Thyroid gland (tissue), 4 donors: ENCODE measurements at regions not wholly inside any gene's neighbourhood (a gene's known extent, or its start where the extent isn't known, plus 50 kb on each side); places are given as distances from the start of the nearest gene placed in this dataset.
A peak's percentile ranks its signal among the peaks of the same experiment; 100 is the strongest.

ENCODE experiments used
- DNase-seq, 2 donors: peaks; one replicate each; pipeline ENCODE4 v3.0.0-alpha.2; 2019
- H3K27ac ChIP-seq, 3 donors: fragments of 200-600 bp; sonication (generic); 1 replicate in 2 of 3; 2 replicates in 1 of 3; pipeline ENCODE4 v1.5.1; 2016 to 2019; ENCODE audit warnings: mild to moderate bottlenecking in 1 of 3, moderate library complexity in 1 of 3
- H3K27me3 ChIP-seq: fragments of 200-600 bp; sonication (generic); one replicate; pipeline ENCODE4 v1.5.1; 2019
- H3K36me3 ChIP-seq, 2 donors: fragments of 200-600 bp; sonication (generic); one replicate each; pipeline ENCODE4 v1.5.1; 2016 to 2019
- H3K4me1 ChIP-seq, 2 donors: fragments of 200-600 bp; sonication (generic); one replicate each; pipeline ENCODE4 v1.5.1; 2017 to 2019
- H3K4me3 ChIP-seq, 3 donors: fragments of 200-600 bp; sonication (generic); replicated peaks in 1 of 3; 1 replicate in 2 of 3; 2 replicates in 1 of 3; pipeline ENCODE4 v1.5.1; 2016; ENCODE audit warnings: mild to moderate bottlenecking in 1 of 3
- H3K9me3 ChIP-seq: fragments of 200-600 bp; sonication (generic); one replicate; pipeline ENCODE4 v1.5.1; 2017
- CTCF ChIP-seq, 6 experiments: fragments of 200-600 bp in 3 of 6; fragments of 450-650 bp in 3 of 6; sonication (generic) in 3 of 6; IDR thresholded peaks; one replicate each; pipeline ENCODE4 v1.5.1; 2016 to 2019; ENCODE audit warnings: antibody characterized with exemption in 6 of 6, mild to moderate bottlenecking in 2 of 6, inconsistent platforms in 1 of 6, moderate library complexity in 1 of 6
- POLR2A ChIP-seq, 2 donors: fragments of 450-650 bp; IDR thresholded peaks; one replicate each; pipeline ENCODE4 v1.6.1; 2017; ENCODE audit warnings: antibody characterized with exemption in 2 of 2, mild to moderate bottlenecking in 2 of 2, moderate library complexity in 1 of 2
- WGBS, 2 donors: methylation state at CpG; one replicate each; pipeline ENCODE4 v1.1.5; 2017; 5-methylcytosine and 5-hydroxymethylcytosine counted together
- intact Hi-C: fragments of 100-400 bp; cut with DNase I; formaldehyde crosslinking; loops from one replicate; pipeline ENCODE4 v1.15.1; 2023

- Histone ChIP-seq H3K36me3 (no peaks in the 10 kb centered on the region), H3K4me1 (peaks cover 7 to 13% of the 10 kb centered on the region in 2 donors), H3K4me3 (no peak overlapping the region), H3K27me3 (no peaks in the 10 kb centered on the region), H3K9me3 (no peaks in the 10 kb centered on the region), H3K27ac (peak overlapping the region in 1 of 3 donors; percentile 78)
- peak; percentile 13 to 20 for DNase-seq
- WGBS, 2 donors = 73 to 74% methylated on average over 3 of the region's 3 CpGs
- intact Hi-C loops = no loop called here
- TF ChIP-seq CTCF (IDR thresholded peaks at IDR 0.05) (no peak), POLR2A (IDR thresholded peaks at IDR 0.05) (no peak)
Measured at GRCh38 chr1:229843627-229844238, 217.7 kb downstream of the URB2 start.

DNA sequence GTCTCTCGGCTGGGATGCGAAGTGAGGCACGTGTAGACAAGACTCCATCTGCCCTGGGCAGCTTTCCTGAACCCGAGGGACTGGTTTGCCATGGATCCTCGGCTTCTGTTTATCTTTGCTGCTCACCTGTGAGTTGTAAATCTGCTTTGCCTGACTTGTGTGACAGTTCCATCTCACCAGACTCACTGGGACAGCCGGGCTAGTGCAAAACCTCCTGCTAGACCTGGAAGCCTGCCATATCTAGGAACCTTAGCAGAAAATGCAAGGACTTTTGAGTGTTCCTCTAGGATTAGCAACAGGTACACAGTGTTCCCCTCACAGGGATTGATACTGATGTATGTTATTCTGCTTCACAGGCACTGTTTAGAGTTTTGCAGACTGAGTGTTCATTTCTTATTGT, 218.6 kb downstream of the URB2 start:
- intact Hi-C loops = no loop called here
- H3K4me3 ChIP-seq = no peak overlapping the region
- H3K36me3 ChIP-seq = no peaks in the 10 kb centered on the region
- H3K27ac ChIP-seq = peak overlapping the region in 1 of 3 donors; percentile 78
- no peaks in the 10 kb centered on the region for H3K27me3 ChIP-seq
- DNase-seq = peak; percentile 84 to 86
- no peaks in the 10 kb centered on the region for H3K9me3 ChIP-seq
- 25 to 28% methylated on average over 6 of the region's 6 CpGs for WGBS, 2 donors
- TF ChIP-seq CTCF (IDR thresholded peaks at IDR 0.05) (peak in 1 of 6 experiments; percentile 15), POLR2A (IDR thresholded peaks at IDR 0.05) (no peak)
- H3K4me1 ChIP-seq = peaks cover 7 to 13% of the 10 kb centered on the region in 2 donors

DNA sequence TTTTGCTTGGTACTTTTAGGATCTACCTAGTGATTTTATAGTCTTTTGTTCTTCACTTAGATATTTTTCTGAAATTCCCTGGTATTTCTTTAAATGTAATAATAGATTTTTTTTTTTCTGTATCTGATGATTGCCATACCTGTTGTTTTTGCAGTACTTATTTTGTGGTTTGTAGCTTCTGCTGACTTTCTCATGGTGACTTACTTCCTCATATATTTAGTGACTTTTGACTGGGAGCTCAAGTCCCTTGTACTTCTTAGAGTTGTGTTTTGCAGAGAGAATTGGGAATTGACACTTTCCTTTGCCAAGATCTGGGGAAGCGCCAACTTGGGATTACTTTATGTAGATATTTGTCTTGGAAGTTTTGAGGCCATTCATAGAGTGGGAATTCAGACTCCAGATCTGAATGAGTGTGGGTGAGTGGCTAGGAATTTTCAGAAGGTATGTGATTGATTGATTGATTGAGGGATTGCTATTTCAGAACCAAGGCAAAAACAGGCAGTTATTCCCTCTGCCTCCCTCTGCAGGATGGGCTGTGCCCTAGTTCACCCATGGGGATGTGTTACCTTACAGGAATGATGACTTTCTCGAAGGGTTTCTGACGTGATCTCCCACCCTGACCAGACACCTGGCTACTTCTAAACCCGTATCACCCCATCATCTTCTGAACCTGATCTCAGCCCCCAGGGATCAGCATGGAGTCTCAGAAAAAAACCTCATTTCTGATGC, 219.5 kb downstream of the URB2 start:
- DNase-seq = no peak
- Histone ChIP-seq H3K36me3 (no peaks in the 10 kb centered on the region), H3K4me3 (no peak overlapping the region), H3K9me3 (no peaks in the 10 kb centered on the region), H3K27me3 (no peaks in the 10 kb centered on the region), H3K4me1 (peaks cover 7 to 13% of the 10 kb centered on the region in 2 donors), H3K27ac (peak overlapping the region in 1 of 3 donors; percentile 6)
- TF ChIP-seq CTCF (IDR thresholded peaks at IDR 0.05) (no peak), POLR2A (IDR thresholded peaks at IDR 0.05) (no peak)
- intact Hi-C loops = no loop called here
- 74 to 88% methylated on average over 4 of the region's 4 CpGs for WGBS, 2 donors

GRCh38 chr1:229846351-229846750, 220.3 kb downstream of the URB2 start:
- whole genome bisulfite sequencing, 2 donors = 87 to 92% methylated on average over 5 of the region's 5 CpGs
- no peak overlapping the region for H3K27ac ChIP-seq
- intact Hi-C loops = no loop called here
- H3K9me3 ChIP-seq = no peaks in the 10 kb centered on the region
- H3K27me3 ChIP-seq = no peaks in the 10 kb centered on the region
- H3K36me3 ChIP-seq = no peaks in the 10 kb centered on the region
- TF ChIP-seq CTCF (IDR thresholded peaks at IDR 0.05) = no peak
- no peak for TF ChIP-seq POLR2A (IDR thresholded peaks at IDR 0.05)
- H3K4me3 ChIP-seq = no peak overlapping the region
- DNase-seq = no peak
- peaks cover 7 to 13% of the 10 kb centered on the region in 2 donors for H3K4me1 ChIP-seq
